HG02884 (cell line): ENCODE measurements at regions not wholly inside any gene's neighbourhood (a gene's known extent, or its start where the extent isn't known, plus 50 kb on each side); places are given as distances from the start of the nearest gene placed in this dataset.
"Not testable (repeated sequence)": the region's sequence is repeated elsewhere in the genome, so short reads cannot be mapped to it uniquely, and the experiment has no call there.

Experiments used
- ATAC-seq: cut with Tn5 transposase; IDR thresholded peaks from one replicate; pipeline ENCODE4 v1.9.1; 2021; ENCODE audit warnings: mild to moderate bottlenecking, moderate library complexity; ENCODE audit not compliant: unreplicated experiment

GRCh38 chr5:8525819-8526218 is 656.9 kb downstream of the MTRR start:
- ATAC-seq, result no peak

GRCh38 chr5:8528106-8528505 is 659.2 kb downstream of the MTRR start:
- no peak for ATAC-seq

GRCh38 chr5:8538821-8539220 is 669.9 kb downstream of the MTRR start:
- ATAC-seq, result no peak

- ATAC-seq, result no peak
Measured at GRCh38 chr5:8540317-8540716, 671.4 kb downstream of the MTRR start.

DNA sequence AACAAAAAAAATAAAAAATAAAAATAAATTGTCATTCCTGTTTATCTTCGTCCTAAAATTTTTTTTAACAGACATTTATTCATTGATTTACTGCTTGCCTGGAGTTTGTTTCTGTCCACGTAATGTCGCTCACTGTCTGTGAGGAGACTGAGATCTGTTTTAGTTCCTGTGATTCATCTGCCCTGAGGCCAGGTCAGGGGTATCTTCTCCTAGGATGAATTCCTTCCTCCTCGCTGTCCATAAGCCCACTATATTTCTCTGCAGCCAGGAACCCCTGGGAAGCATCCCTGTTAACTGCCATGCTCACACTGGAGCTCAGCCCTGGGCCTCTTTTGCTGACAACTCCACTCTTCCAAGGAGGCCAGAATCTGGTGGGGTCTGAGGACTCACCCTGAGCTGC is 682.0 kb downstream of the MTRR start:
- no peak for ATAC-seq

- no peak for ATAC-seq
Measured at GRCh38 chr5:8553364-8553763, 684.4 kb downstream of the MTRR start.

GRCh38 chr5:8557728-8558127 is 688.8 kb downstream of the MTRR start:
- no peak for ATAC-seq

DNA sequence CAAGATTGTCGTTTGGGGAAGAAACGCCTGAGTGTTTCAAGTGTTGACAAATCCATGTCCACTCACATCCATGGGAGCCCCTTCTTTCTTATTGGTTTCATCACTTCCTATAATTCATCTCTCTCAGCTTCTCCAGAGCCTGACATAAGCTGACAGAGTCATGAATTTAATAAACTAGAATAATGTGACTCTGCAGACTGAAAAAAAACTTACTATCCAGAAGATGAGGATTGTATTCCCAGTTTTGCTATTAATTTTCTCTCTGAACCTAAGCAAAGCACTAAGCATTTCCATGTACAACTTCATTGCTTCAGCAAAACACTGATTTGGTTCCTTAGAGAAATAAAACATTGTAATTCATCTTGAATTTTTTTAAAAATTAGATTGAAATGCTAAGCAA is 691.8 kb downstream of the MTRR start:
- no peak for ATAC-seq

DNA sequence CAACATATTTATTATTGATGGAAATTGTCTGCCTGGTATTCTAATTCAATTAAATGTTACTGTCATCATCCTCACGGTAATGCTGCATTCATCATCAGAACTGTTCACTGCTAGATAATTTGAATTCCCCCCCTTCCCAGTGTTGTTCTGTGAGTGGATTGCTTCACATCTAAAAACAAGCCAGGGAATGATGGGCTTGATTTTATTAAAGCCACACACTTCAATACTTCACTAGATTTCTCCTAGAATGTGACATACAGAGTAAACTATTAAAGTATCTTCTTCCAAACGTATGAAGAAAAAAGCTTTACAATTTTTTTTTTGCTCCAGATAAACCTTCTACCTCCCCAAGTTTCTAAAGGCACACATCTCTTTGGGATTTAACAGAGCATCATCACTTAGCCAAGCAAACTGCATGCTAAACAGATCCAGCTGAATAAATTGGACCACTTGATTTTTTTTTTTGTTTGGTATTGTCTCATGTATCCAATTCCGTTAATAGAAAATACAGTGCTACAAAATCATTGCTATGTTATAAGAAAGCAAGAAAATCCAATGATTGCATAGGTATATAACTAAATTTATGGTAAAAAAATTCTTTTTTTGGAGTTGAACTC is 692.4 kb downstream of the MTRR start:
- no peak for ATAC-seq

- ATAC-seq, result no peak
Measured at GRCh38 chr5:8561854-8562253, 692.9 kb downstream of the MTRR start.

DNA sequence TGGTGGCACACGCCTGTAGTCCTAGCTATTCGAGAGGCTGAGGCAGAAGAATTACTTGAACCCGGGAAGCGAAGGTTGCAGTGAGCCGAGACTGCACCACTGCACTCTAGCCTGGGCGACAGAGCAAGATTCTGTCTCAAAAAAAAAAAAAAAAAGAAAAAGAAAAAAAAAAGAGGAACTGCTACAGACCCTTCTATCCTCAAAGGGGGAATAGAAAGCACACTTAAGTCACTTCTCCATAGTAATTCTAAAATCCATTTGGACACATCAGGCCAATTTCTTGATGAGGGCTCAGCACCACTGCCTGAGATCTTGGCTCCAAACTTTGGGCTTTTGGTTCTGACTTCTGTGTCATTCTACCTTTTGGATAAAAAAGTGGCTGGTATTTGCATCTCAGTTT is 694.6 kb downstream of the MTRR start:
- not testable (repeated sequence) for ATAC-seq

DNA sequence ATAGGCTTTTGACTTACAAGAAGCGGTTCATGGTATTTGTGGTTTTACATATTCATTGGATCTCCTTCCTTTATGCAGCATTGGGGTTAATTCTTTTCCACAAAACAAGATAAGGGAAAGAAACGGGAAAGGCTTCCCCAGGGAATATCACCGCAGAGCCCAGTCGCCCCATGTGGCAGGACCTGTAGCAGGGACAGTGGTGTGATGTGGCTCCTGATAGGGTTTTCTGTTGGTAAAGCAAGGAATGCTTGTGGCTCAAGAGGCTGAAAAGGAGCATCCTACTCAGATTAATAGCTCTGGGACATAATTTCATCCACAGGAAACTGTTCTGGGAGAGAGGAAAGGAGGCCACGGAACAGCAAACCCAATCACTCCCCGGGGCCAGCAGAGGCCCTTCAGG is 699.9 kb downstream of the MTRR start:
- no peak for ATAC-seq

DNA sequence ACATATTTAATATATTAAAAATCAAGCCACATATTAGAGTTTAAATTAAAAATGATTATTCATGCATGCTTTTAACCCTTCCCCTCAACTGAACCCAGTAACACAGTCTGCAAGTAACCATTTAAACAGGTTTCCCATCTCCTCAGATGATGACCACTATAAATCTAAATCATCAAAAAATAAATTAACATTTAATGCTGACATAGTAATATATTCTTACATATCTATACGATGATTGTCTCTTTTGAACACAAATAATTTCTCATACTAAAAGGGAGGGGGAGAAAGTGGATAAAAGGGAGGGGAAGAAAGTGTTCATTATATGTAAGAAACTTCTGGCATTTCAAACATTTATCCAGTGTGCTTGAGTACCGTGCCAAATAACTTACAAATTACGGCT is 701.6 kb downstream of the MTRR start:
- no peak for ATAC-seq

DNA sequence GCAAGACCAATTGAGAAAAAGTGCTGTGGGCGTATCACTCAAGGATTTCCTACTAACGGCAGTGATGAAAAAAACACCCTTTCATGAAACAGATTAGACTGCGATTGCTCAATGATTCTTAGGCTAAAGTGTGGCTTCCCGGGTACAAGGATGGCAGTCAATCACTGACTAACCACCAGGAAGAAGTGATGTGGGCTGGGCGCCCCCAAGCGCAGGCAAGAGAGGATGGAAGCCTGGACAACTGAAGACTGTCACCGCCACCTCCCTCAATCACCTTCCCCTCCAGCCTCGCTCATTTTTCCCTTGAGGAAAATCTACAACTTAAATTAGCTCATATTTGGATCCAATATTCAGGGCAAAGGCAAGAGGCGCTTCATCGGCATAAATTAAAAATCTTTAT is 707.2 kb downstream of the MTRR start:
- ATAC-seq, result no peak

DNA sequence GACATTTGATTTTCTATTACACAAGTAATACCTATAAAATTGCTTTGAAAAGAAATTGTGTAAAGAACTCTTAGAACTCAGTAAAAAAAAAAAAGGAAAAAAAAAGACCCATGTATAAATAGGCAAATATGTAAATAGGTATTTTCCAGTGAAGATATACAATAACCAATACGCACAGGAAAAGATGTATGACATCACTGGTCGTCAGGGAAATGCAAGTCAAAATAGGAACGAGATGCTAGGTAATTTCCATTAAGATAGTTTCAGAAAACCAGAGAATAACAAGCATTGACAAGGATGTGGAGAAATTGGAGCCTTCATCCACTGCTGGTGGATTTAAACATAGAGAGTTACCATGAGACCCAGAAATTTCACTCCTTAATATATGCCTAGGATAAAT is 708.8 kb downstream of the MTRR start:
- ATAC-seq, result peak; percentile 93

- ATAC-seq, result no peak
Measured at GRCh38 chr5:8580298-8580697, 711.4 kb downstream of the MTRR start.

DNA sequence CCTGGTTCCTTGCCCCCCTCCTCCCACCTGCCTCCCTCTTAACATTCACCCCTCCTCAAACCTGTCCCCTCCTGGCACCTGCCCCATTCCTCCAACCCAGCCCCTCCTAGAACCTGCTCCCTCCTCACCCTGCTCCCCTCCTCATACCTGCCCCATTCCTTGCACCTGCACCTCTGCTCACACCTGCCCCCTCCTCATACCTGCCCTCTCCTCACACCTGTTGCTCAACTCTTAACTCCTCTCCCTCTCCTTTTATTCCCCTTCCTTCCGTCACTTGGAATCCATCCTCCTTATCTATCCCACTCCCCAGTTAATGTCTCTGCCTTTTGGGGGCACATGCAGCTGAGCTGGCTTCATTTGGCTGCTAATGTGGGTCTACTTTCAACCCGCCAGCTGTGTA is 712.1 kb downstream of the MTRR start:
- ATAC-seq, result no peak

DNA sequence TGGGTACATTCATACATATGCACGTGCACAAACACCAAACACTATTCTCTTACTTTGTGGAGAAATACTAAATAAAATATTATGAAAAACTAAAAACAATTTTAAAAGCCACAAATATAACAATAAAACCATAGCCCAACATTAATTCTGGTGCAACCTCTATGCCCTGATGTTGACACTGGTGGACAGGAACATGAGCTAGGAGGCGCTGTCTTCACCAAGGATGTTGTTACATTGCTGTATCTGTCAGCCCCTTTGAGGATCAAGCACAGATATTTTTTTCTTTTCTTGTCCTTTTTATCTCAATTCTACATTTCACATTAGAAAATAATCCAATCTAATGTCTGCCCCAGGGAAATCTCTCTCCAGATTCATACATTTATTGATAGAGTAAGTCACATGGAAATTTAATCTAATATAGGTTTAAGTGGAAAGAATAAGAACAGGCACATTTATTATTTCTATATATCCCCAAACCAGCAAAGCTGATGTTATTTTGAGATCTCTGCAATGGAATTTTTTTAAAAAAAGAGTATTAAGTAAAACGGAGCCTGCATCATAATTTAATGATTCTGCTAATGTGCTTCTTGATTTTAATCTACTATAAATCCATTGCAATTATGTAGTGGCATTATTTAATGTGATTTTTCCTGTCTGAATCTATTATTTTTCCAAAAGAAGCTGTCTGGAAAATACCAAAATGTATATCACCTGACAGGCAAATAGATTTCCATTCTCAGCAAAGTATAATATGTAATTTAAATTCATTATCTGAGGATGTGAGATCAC is 716.5 kb downstream of the MTRR start:
- ATAC-seq, result no peak

- ATAC-seq, result no peak
Measured at GRCh38 chr5:8590959-8591358, 722.0 kb downstream of the MTRR start.

- ATAC-seq, result no peak
Measured at GRCh38 chr5:8598356-8598755, 729.4 kb downstream of the MTRR start.

DNA sequence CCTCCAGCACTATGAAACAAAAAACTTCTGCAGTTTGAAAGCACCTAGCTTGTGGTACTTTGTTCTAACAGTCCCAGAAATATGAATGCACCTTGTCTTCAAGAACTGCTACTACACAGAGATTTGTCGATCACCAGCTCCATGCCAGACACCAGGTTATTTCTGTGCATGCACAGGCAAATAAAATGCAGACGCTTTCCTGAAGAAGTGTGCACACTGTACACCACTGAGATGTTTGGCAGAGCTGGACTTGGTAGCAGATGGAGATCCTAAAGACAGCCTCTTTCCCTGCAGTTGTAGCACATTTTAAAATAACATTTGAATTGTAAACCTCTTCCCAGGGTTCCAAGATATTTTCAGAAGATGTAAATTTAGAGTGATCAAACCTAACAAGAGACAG is 730.0 kb downstream of the MTRR start:
- no peak for ATAC-seq

DNA sequence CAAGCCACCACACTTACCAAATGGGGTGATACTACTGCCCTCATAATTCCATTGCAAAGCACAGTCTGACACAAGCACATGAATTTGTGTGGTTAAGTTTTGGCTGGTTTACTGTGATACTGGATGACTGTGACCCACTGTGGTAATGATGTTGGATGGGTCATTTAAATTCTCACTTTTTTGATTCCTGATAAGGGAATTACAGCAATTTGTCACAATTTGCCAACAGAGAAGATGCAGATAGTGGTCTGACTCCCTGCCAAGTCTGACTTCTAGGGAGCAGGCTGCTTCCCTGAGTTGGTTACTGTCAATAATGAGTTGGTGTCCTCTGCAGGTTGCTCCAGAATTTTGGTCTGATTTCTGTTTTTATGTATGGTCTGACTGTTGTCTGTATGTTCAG is 731.9 kb downstream of the MTRR start:
- ATAC-seq, result no peak

GRCh38 chr5:8601831-8602354 is 732.9 kb downstream of the MTRR start:
- no peak for ATAC-seq
